HG03108 (cell line): ENCODE measurements at regions not wholly inside any gene's neighbourhood (a gene's known extent, or its start where the extent isn't known, plus 50 kb on each side); places are given as distances from the start of the nearest gene placed in this dataset.

ENCODE experiments used
- ATAC-seq: cut with Tn5 transposase; IDR thresholded peaks from one replicate; pipeline ENCODE4 v1.9.1; 2021; ENCODE audit warnings: moderate library complexity; ENCODE audit not compliant: unreplicated experiment

GRCh38 chrX:21056622-21057021 is 317.6 kb upstream of the CNKSR2 start:
- ATAC-seq, result no peak

DNA sequence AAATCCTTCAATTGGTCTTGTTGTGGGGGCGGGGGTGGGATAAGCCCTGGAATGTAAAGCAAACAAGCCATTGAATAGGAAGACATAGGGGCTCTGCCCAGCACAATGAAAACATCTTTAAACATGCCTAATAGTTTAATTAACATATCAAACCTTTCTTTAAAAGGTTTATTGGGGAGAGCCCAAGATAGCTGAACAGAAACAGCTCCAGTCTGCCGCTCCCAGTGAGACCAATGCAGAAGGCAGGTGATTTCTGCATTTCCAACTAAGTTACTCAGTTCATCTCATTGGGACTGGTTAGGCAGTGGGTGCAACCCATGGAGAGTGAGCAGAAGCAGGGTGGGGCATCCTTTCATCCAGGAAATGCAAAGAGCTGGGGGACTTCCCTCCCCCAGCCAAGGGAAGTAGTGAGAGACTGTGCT is 327.2 kb upstream of the CNKSR2 start:
- no peak for ATAC-seq

- no peak for ATAC-seq
These were observed 359.9 kb upstream of the CNKSR2 start for GRCh38 chrX:21014326-21014725.

- no peak for ATAC-seq
These were observed 369.4 kb upstream of the CNKSR2 start for GRCh38 chrX:21004835-21005234.

GRCh38 chrX:20995829-20996228 is 378.4 kb upstream of the CNKSR2 start:
- ATAC-seq, result no peak

GRCh38 chrX:20989361-20989760 is 384.9 kb upstream of the CNKSR2 start:
- no peak for ATAC-seq

- no peak for ATAC-seq
These were observed 385.4 kb upstream of the CNKSR2 start for GRCh38 chrX:20988804-20989203.

- no peak for ATAC-seq
These were observed 386.1 kb upstream of the CNKSR2 start for GRCh38 chrX:20988118-20988517.

DNA sequence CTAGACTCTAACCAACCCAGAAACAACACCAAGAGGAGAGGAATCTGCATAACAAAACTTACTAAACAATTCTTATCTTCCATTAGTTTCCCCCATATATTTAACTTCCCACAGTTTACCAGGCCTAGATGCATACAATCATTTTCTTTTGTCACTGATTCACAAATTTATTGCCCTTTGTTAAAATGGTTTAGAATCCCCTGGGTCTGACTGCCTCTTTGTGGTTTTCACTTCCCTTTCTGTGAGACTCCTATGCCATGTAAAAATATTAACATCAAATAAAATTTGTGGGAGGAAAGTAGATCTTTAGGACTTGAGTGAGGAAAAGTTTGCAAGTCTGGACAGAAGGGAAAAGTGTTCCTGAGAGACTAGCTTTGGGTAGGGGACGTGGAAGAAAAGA is 393.8 kb upstream of the CNKSR2 start:
- no peak for ATAC-seq

GRCh38 chrX:20974326-20974725 is 399.9 kb upstream of the CNKSR2 start:
- ATAC-seq, result no peak

GRCh38 chrX:20973038-20973437 is 401.2 kb upstream of the CNKSR2 start:
- ATAC-seq, result no peak

- ATAC-seq, result no peak
These were observed 403.0 kb upstream of the CNKSR2 start for GRCh38 chrX:20971250-20971649.

- ATAC-seq, result no peak
These were observed 404.7 kb upstream of the CNKSR2 start for GRCh38 chrX:20969565-20969964.

DNA sequence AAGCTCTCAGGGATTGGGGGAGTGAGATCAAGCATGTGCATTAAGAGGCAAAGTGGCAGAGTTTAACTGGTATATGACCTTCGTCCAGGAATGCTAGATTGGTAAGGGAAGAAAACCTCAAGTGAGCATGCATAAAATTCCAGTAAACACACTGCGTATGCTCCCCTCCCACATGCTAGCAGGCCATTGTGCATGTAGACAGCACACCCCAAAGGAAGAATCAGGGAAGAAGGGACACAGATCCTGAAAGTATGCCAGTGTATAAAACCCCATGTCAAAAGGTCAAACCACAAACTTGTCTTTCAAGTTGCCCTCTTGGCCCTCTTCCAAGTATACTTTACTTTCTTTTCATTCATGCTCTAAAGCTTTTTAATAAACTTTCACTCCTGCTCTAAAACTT is 405.2 kb upstream of the CNKSR2 start:
- ATAC-seq, result no peak

GRCh38 chrX:20967725-20968124 is 406.5 kb upstream of the CNKSR2 start:
- no peak for ATAC-seq

DNA sequence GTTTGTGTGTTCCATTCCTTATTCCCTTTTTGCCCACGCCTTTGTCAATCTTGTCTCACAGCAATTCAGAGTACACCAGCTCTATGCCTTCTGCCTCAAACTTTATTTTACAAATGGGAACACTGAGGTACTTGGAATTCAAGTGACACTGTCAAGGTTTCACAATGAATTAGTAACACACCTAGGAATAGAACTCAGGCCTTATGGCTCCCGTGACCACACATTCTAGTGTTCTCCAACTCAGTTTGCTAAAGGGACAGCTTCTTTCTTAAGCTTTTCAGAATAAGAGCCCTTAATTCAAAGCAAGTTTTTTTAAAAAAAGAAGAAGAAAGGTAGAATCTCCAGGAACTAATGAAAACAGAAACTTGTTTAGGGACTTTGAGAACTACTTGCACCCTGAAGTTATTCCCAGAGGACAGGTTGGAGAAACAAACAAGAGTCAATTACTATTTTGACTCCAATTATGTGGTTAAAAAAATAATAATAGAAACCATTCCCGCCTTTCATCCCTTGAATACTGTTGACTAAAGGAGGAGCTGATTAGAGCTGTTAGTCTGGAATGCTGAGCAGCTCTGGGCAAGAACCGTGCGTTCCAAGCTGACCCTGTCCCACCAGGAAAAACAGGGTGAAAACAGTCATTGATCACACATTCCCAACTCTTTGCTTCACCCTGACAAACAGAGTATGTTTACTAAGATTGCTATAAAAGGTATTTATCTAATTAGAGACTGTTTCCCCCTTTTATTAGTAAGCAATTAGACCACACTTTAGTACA is 408.8 kb upstream of the CNKSR2 start:
- no peak for ATAC-seq

- no peak for ATAC-seq
These were observed 420.2 kb upstream of the CNKSR2 start for GRCh38 chrX:20954014-20954413.

GRCh38 chrX:20952180-20952579 is 422.0 kb upstream of the CNKSR2 start:
- ATAC-seq, result no peak

DNA sequence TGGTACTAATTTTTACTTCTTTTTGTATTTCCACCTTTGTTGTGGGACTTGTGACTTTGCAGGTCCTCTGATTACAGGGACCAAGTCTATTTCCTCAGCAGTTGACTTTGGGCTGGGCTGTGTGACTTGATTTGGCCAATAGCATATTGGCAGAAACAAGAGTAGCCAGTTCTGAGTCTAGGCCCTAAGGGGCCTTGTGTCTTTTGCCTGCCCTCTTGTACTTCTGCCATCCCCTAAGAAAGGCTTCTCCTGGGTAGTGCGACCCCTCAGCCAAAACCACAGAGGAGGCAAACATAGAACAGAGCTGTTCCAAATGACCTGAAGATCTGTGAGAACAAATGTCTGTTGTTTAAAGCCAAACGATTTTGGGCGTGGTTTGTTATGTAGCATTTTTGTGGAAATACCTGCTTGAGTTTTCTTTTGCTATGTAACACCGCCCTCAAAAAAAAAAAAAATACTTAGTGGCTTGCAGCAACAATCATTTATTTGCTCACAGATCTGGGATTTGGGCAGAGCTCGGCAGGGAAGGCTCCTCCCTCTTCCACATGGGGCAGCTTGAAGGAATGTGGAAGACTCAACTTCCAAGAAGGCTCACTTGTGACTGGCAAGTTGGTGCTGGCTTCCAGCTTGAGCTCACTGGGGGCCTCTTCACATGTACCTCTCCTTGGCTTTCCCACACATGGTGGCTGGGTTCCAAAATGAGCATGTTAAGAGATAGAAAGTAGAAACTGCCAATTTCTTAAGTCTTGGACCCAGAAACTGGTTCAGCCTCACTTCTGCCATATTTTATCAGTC is 423.0 kb upstream of the CNKSR2 start:
- ATAC-seq, result no peak

- ATAC-seq, result no peak
These were observed 426.8 kb upstream of the CNKSR2 start for GRCh38 chrX:20947411-20947912.

- no peak for ATAC-seq
These were observed 460.5 kb upstream of the CNKSR2 start for GRCh38 chrX:20913760-20914159.

- no peak for ATAC-seq
These were observed 467.6 kb upstream of the CNKSR2 start for GRCh38 chrX:20906571-20906970.
